ENCODE measurements at regions not wholly inside any gene's neighbourhood (a gene's known extent, or its start where the extent isn't known, plus 50 kb on each side); places are given as distances from the start of the nearest gene placed in this dataset.

GRCh38 chr10:3312403-3312940, 139.9 kb upstream of the PITRM1 start:
- DNase-seq (ENCODE audit: low read depth, low spot score) = no peak
- no peak overlapping the region for H3K4me3 ChIP-seq (ENCODE audit: low read depth, low read length)
- ChIA-PET CTCF (no interaction called here), POLR2A (no interaction called here)
- no peak for TF ChIP-seq CTCF (IDR thresholded peaks at IDR 0.05; ENCODE audit: insufficient read depth, low read length, missing control alignments)

- CTCF ChIA-PET = interaction anchor here (1.0 kb wide), 1 partner anchor 28 kb away, joined by 3 read pairs; no protein-coding TSS in a partner anchor
- no peak for DNase-seq (ENCODE audit: low read depth, low spot score)
- H3K4me3 ChIP-seq (ENCODE audit: low read depth, low read length) = no peak overlapping the region
- POLR2A ChIA-PET = interaction anchor here (1.2 kb wide), 1 partner anchor 29 kb away, joined by 3 read pairs; no protein-coding TSS in a partner anchor
- no peak for TF ChIP-seq CTCF (IDR thresholded peaks at IDR 0.05; ENCODE audit: insufficient read depth, low read length, missing control alignments)
These were observed 137.6 kb upstream of the PITRM1 start for GRCh38 chr10:3310016-3310784.

GRCh38 chr10:3306050-3306449, 133.5 kb upstream of the PITRM1 start:
- CTCF ChIA-PET = interaction anchor here (1.5 kb wide), 1 partner anchor 26 kb away, joined by 3 read pairs; no protein-coding TSS in a partner anchor
- no peak for DNase-seq (ENCODE audit: low read depth, low spot score)

GRCh38 chr10:3295582-3296151, 123.1 kb upstream of the PITRM1 start:
- CTCF ChIA-PET = no interaction called here
- no peak for DNase-seq (ENCODE audit: low read depth, low spot score)
- no peak overlapping the region for H3K4me3 ChIP-seq (ENCODE audit: low read depth, low read length)
- TF ChIP-seq CTCF (IDR thresholded peaks at IDR 0.05; ENCODE audit: insufficient read depth, low read length, missing control alignments) = no peak
- POLR2A ChIA-PET = no interaction called here

More at GRCh38 chr10:3306050-3306449, 133.5 kb upstream of the PITRM1 start:
- H3K4me3 ChIP-seq (ENCODE audit: low read depth, low read length) = no peak overlapping the region
- POLR2A ChIA-PET = no interaction called here
- TF ChIP-seq CTCF (IDR thresholded peaks at IDR 0.05; ENCODE audit: insufficient read depth, low read length, missing control alignments) = no peak

- no peak overlapping the region for H3K4me3 ChIP-seq (ENCODE audit: low read depth, low read length)
- DNase-seq (ENCODE audit: low read depth, low spot score) = no peak
- ChIA-PET CTCF (no interaction called here), POLR2A (no interaction called here)
- no peak for TF ChIP-seq CTCF (IDR thresholded peaks at IDR 0.05; ENCODE audit: insufficient read depth, low read length, missing control alignments)
These were observed 122.5 kb upstream of the PITRM1 start for GRCh38 chr10:3294919-3295581.

All from AG04449 (cell line).